ENCODE measurements at regions not wholly inside any gene's neighbourhood (a gene's known extent, or its start where the extent isn't known, plus 50 kb on each side); places are given as distances from the start of the nearest gene placed in this dataset.
A peak's percentile ranks its signal among the peaks of the same experiment; 100 is the strongest.
"Not testable (repeated sequence)": the region's sequence is repeated elsewhere in the genome, so short reads cannot be mapped to it uniquely, and the experiment has no call there.

GRCh38 chrX:7522860-7523259 lies 320.1 kb upstream of the VCX start:
- DNase-seq = no peak

GRCh38 chrX:7515681-7516413 lies 327.1 kb upstream of the VCX start:
- no peak for DNase-seq

DNA sequence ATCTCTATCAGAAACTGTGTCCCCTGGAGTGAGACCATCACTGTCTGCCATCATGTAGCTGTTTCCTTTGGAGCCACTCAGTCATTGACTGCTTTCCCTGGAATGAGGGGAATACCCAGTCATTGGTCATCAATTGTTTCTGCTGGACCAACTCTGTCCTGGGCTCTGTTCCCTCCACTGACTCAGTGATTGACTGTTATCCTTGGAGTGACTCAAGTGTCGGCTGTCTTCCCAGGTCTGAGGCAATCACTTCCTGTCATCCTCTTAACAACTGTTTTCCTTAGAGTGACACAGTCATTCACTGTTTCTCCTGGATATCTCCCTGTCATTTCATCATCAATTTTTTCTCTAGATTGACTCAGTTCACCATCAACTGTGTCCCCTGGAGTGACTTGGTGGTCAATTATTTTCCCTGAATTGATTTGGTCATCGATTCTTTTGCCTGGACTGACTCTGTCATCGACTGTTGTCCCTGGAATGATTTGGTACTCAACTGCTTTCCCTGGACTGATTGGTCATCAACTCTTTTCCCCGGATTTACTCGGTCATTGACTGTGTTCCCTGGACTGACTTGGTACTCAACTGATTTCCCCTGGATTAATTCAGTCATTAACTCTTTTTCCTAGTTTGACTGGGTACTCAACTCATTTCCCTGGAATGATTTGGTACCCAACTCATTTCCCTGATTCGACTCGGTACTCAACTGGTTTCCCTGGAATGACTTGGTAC lies 327.9 kb upstream of the VCX start:
- DNase-seq = no peak

DNA sequence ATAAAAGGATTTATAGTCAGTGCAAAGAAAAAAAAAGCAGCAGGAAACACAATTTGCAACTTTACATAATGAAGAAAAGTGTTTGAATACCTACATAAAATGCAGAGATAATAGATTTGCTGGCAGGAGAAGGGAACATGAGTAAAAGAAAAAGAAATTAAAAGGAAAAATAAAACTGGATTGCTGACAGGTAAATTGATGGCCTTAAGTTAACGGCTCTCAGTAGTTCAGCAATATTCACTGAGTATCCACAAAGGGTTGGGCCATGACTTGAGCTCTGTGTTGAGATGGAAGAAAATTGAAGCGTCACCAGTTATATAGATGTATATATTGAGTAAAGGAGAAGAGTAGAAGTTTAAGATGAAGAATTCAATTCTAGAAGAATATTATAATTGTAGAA lies 330.1 kb upstream of the VCX start:
- no peak for DNase-seq

GRCh38 chrX:7503251-7503650 lies 339.7 kb upstream of the VCX start:
- DNase-seq = peak in 1 of 56 donors; percentile 0

GRCh38 chrX:7500386-7500785 lies 342.6 kb upstream of the VCX start:
- no peak for DNase-seq

GRCh38 chrX:7486505-7486904 lies 338.6 kb upstream of the PUDP start:
- DNase-seq = no peak

DNA sequence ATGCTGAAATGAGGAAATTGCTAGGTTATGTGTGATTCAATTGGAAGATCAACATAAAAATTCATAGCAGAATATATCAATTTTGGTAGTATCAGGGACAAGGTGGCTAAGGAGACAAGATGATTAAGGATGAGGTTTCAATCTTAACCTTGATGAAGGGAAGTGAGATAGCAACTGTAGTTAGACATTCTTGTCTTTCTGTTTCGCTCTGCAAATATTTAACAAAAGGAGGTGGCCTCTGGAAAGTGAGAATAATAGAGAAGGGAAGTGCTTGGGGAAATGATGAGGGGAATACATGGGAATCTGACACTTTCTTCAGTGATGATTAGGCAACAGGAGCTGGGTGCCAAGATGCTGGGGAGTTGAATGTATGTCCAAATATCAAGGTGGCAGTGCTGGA lies 337.1 kb upstream of the PUDP start:
- DNase-seq = no peak

GRCh38 chrX:7480721-7481120 lies 332.8 kb upstream of the PUDP start:
- no peak for DNase-seq

GRCh38 chrX:7462110-7462509 lies 314.2 kb upstream of the PUDP start:
- DNase-seq = no peak

DNA sequence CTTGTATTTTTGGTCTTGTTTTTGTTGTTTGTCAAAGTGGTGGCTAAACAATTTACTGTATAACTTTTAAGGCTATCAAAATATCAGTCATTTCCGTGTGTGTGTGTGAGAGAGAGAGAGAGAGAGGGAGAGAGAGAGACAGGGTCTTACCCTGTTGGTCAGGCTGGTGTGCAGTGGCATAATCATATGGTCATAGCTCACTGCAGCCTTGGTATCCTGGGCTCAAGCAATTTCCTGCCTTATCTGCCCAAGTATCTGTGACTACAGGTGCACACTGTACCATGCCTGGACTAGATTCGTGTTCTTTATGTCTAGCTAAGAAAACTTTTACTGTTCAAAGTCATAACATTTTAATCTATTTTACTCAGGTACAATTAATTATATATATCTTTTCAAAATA lies 313.1 kb upstream of the PUDP start:
- not testable (repeated sequence) for DNase-seq

DNA sequence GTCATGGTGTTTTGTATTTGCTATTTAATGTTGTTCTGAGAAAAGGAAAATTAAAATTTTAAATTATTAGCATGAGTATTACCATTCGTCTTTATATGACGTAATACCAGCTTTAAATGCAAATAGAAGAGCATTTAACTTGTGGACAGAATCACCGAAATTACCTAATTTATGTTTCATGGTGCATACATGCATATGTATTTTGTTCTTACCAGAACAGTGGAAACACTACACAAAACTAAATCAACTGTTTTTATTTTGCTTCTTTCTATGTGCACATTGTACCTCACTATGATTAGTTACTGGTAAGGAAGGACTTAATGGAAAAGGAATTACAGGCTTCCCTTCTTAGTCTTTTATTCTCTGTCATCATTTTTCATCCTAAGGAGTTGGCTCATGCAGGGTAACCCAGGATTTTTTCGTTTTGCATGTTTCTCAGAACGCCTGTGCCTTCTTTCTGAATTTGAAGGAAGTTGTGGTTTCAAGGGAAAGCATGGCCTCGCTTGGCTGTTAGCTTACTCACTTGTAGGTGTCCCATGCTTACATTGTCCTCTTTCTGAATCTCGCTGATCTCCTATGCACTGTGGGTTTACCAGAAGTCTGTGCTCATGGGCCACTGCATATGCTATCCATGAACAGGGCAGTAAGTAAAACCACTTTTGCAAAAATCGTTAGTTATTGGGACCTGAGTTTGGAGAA lies 300.0 kb upstream of the PUDP start:
- DNase-seq = no peak

DNA sequence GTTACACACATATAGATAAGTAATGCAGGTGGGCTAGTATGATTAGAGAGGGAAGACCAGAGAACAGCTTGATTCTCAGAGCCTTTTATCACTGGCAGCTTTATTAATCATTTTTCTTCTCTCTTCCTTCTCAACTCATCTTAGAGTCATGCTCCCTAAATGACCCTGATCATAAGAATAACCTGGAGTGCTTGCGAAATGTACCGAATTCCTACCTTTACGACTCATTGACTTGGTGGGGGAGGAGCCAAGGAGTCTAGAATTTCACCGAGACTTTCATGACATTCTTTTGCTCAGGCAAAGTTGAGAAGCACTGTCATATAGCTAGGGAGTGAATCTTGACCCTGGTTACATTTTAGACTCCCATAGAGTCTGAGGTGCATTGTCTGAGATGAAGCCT lies 298.9 kb upstream of the PUDP start:
- no peak for DNase-seq

DNA sequence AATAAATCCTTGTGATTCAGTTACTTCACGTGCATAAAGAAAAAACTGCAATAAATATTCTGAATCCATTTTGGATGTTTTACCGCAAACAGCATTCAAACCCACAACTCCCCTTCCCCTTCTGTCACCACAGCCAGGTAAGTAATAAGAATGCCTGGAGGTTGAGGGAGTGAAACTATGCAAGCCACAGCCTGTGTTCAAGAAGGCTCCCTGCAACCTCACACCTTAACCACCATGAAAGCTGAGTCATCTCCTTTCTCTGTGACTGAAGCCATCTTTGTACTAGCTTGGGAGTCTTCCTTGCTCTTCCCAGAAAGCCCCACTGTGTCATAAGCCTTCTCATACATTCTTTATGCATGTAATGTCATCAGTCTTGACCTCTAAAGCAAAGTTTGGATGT lies 297.0 kb upstream of the PUDP start:
- DNase-seq = no peak

DNA sequence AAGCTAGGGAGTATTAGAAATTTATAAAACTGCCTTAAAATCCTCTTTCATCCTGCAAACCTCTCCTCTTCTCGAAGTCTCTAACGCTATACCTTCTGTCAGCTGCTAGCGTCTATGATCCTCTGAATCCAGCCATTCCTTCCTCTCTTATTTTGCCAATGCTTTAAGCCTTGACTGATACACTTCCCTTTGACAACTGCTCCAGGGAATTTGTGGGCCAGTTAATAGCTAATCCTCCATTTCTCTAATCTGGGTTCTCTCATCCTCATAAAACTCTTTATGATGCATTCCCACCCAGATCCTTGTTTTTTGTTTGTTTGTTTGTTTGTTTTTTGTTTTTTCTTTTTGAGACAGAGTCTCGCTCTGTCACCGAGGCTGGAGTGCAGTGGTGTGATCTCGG lies 293.6 kb upstream of the PUDP start:
- DNase-seq = no peak

GRCh38 chrX:7435822-7436221 lies 287.9 kb upstream of the PUDP start:
- no peak for DNase-seq

GRCh38 chrX:7432901-7433300 lies 284.9 kb upstream of the PUDP start:
- DNase-seq = no peak

DNA sequence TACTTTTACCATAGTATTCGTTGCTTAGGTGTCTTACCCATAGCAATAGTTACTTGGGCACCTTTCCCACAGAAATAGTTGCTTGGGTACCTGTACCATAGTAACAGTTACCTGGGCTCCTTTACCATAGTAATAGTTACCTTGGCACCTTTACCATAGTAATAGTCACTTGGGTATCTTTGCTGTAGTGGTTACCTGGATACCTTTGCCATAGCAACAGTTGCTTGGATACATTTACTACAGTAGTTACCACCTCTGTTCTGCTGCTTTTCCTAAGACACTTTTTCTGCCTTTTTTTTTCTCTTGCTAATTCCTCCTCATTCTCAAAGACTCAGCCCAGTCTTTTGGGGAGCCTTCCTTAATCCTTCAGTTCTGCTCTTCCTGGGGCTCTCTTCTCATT lies 272.8 kb upstream of the PUDP start:
- DNase-seq = no peak

DNA sequence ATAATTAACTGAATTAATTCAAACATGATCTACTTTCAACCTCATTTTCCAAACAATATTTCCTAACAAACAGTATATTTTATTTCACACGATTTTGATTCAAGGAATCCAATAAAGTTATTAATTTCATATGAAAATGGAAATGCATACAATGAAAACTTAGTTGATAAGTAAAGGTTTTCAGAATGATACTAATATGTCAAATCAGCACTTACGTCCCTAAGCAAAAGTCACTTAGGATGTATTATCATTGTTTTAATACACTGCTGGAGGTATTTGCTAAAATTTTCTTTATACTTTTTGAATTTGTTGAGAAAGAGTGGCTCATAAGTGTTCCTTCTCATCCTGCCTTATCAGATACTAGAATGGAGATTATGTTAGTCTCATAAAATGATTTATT lies 266.8 kb upstream of the PUDP start:
- DNase-seq = no peak

- DNase-seq = no peak
These were observed 264.9 kb upstream of the PUDP start for GRCh38 chrX:7412840-7413239.

- no peak for DNase-seq
These were observed 261.9 kb upstream of the PUDP start for GRCh38 chrX:7409866-7410265.

GRCh38 chrX:7399373-7399772 lies 251.4 kb upstream of the PUDP start:
- no peak for DNase-seq

GRCh38 chrX:7390441-7390840 lies 242.5 kb upstream of the PUDP start:
- no peak for DNase-seq

All from amygdala (tissue), 56 donors.